ENCODE measurements at regions not wholly inside any gene's neighbourhood (a gene's known extent, or its start where the extent isn't known, plus 50 kb on each side); places are given as distances from the start of the nearest gene placed in this dataset.

DNA sequence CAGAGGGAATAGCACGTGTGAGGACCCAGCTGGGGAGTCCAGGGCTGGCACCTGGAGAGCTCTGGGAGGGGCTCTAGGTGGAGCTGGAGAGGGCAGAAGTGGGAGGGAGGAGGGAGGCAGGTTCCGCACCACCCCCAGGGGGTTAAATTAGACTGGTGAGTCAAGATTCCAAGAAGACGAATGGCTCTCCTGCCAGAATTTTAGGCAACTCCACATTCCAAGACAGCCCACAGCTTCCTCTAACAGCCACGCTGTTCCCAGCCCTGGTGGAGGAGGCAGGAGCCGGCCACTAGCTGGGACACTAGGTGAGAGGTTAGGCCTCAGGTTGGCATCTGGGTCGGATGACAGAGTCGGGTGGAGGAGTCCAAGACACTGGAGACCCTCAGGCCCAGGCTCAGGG lies 60.2 kb downstream of the TFAP2C start:
- 65% methylated on average over 7 of the region's 7 CpGs for WGBS (ENCODE audit: low lambda C conversion rate, missing lambda C conversion rate)
- no peaks in the 10 kb centered on the region for H3K79me2 ChIP-seq
- H3K4me3 ChIP-seq = no peak overlapping the region
- H4K20me1 ChIP-seq (ENCODE audit: insufficient read depth, poor library complexity, severe bottlenecking) = no peaks in the 10 kb centered on the region
- no peaks in the 10 kb centered on the region for H3K9me3 ChIP-seq (ENCODE audit: low read depth)
- no peaks in the 10 kb centered on the region for H3K9me2 ChIP-seq (replicated peaks; ENCODE audit: insufficient read depth)
- no peak overlapping the region for H3K4me2 ChIP-seq
- no peak overlapping the region for H2AFZ ChIP-seq
- H3K27ac ChIP-seq = no peak overlapping the region
- TF ChIP-seq, protein P1, sequence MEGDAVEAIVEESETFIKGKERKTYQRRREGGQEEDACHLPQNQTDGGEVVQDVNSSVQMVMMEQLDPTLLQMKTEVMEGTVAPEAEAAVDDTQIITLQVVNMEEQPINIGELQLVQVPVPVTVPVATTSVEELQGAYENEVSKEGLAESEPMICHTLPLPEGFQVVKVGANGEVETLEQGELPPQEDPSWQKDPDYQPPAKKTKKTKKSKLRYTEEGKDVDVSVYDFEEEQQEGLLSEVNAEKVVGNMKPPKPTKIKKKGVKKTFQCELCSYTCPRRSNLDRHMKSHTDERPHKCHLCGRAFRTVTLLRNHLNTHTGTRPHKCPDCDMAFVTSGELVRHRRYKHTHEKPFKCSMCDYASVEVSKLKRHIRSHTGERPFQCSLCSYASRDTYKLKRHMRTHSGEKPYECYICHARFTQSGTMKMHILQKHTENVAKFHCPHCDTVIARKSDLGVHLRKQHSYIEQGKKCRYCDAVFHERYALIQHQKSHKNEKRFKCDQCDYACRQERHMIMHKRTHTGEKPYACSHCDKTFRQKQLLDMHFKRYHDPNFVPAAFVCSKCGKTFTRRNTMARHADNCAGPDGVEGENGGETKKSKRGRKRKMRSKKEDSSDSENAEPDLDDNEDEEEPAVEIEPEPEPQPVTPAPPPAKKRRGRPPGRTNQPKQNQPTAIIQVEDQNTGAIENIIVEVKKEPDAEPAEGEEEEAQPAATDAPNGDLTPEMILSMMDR (IDR thresholded peaks at IDR 0.05; ENCODE audit: poor library complexity) = no peak
- TF ChIP-seq EZH2 (IDR thresholded peaks at IDR 0.05; ENCODE audit: borderline replicate concordance) (no peak), EZH2phosphoT487 (IDR thresholded peaks at IDR 0.05; ENCODE audit: low read depth, severe bottlenecking, unreplicated experiment) (no peak)
- H3K4me1 ChIP-seq (ENCODE audit: insufficient read depth) = no peaks in the 10 kb centered on the region
- H3K36me3 ChIP-seq (replicated peaks; ENCODE audit: insufficient read depth, low read depth) = no peaks in the 10 kb centered on the region
- DNase-seq (ENCODE audit: low spot score) = no peak
- no peaks in the 10 kb centered on the region for H3K27me3 ChIP-seq

DNA sequence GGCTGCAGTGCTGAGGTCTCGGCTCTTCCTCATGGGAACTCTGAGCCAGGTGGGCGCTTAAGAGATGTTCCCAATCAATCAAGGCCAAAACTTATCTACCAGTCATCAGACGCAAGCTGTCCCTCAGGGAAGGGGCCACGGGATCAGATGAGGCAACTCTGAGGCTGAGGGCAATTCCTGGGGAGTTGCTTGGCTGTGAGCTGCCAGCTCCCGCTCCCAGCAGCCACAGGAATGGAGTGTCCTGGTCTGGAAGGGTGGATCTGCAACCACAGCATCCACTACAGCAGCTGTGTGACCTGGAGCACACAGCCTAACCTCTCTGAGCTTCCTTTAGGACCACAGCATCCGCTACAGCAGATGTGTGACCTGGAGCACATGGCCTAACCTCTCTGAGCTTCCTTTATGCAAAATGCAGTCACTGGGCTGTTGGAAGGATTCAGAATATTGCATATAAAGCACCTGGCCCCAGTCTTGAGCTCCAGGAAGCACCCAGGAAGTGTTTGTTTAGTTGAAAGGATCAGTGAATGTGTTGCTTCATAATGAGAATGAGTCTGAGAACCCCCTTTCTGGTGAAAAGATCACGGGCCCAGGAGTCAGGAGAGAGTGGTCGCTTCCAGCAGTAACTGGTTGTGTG lies 60.9 kb downstream of the TFAP2C start:
- Histone ChIP-seq H2AFZ (no peak overlapping the region), H3K36me3 (replicated peaks; ENCODE audit: insufficient read depth, low read depth) (no peaks in the 10 kb centered on the region), H3K79me2 (no peaks in the 10 kb centered on the region), H3K9me3 (ENCODE audit: low read depth) (no peaks in the 10 kb centered on the region), H3K27ac (no peak overlapping the region), H3K9me2 (replicated peaks; ENCODE audit: insufficient read depth) (no peaks in the 10 kb centered on the region), H3K4me3 (no peak overlapping the region), H3K27me3 (no peaks in the 10 kb centered on the region), H3K4me1 (ENCODE audit: insufficient read depth) (no peaks in the 10 kb centered on the region), H4K20me1 (ENCODE audit: insufficient read depth, poor library complexity, severe bottlenecking) (no peaks in the 10 kb centered on the region), H3K4me2 (no peak overlapping the region)
- WGBS (ENCODE audit: low lambda C conversion rate, missing lambda C conversion rate) = 58% methylated on average over 8 of the region's 8 CpGs
- DNase-seq (ENCODE audit: low spot score) = no peak
- TF ChIP-seq EZH2phosphoT487 (IDR thresholded peaks at IDR 0.05; ENCODE audit: low read depth, severe bottlenecking, unreplicated experiment) (no peak), EZH2 (IDR thresholded peaks at IDR 0.05; ENCODE audit: borderline replicate concordance) (no peak)
- TF ChIP-seq, protein P1 (IDR thresholded peaks at IDR 0.05; ENCODE audit: poor library complexity) = no peak

DNA sequence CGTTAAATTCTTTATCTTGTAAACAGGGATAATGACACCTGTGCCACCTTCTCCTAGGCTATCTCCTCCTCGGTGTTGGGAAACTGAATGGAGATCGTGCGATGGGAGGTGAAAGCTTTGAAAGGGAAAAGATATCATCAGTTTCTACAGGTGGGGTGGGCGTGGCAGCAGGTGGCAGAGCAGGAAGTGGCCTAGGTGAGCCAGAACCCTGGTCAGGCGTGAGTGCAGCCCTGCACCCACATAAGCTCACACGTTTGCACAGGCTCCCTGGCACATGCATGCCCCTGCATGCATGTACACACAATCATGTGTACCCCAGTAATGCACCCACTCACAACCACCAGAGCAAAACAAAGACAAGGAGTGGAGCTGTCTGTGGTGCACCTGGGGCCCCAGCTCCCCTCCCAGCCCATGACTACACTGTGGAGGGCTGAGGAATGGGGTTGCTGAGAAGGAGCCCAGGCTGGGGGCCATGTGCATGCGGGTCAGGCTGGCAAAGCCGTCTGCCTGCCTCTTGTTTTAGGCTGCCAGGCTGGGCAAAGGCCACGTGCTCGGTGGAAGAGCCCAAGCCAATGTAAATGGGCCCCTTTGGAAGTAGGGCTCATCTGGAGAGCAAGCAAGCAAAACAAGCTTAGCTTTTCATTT lies 61.5 kb downstream of the TFAP2C start:
- no peaks in the 10 kb centered on the region for H3K27me3 ChIP-seq
- H3K4me2 ChIP-seq = no peak overlapping the region
- no peaks in the 10 kb centered on the region for H3K9me3 ChIP-seq (ENCODE audit: low read depth)
- no peaks in the 10 kb centered on the region for H3K36me3 ChIP-seq (replicated peaks; ENCODE audit: insufficient read depth, low read depth)
- H2AFZ ChIP-seq = no peak overlapping the region
- TF ChIP-seq EZH2 (IDR thresholded peaks at IDR 0.05; ENCODE audit: borderline replicate concordance) (no peak), EZH2phosphoT487 (IDR thresholded peaks at IDR 0.05; ENCODE audit: low read depth, severe bottlenecking, unreplicated experiment) (no peak)
- TF ChIP-seq, protein P1 (IDR thresholded peaks at IDR 0.05; ENCODE audit: poor library complexity) = no peak
- no peaks in the 10 kb centered on the region for H3K9me2 ChIP-seq (replicated peaks; ENCODE audit: insufficient read depth)
- no peak overlapping the region for H3K4me3 ChIP-seq
- H3K4me1 ChIP-seq (ENCODE audit: insufficient read depth) = no peaks in the 10 kb centered on the region
- no peaks in the 10 kb centered on the region for H3K79me2 ChIP-seq
- no peak overlapping the region for H3K27ac ChIP-seq
- 60% methylated on average over 11 of the region's 11 CpGs for WGBS (ENCODE audit: low lambda C conversion rate, missing lambda C conversion rate)
- no peak for DNase-seq (ENCODE audit: low spot score)
- H4K20me1 ChIP-seq (ENCODE audit: insufficient read depth, poor library complexity, severe bottlenecking) = no peaks in the 10 kb centered on the region
